ENCODE measurements at regions not wholly inside any gene's neighbourhood (a gene's known extent, or its start where the extent isn't known, plus 50 kb on each side); places are given as distances from the start of the nearest gene placed in this dataset.

- TF ChIP-seq CTCF (conservative IDR thresholded peaks at IDR 0.05 in 1 of 2, IDR thresholded peaks at IDR 0.05 in 1 of 2; ENCODE audit: extremely low read depth in 1 of 2, insufficient read depth in 1 of 2, low read depth in 1 of 2, low read length in 2 of 2) = no peak
- no peak for TF ChIP-seq EZH2 (IDR thresholded peaks at IDR 0.05; ENCODE audit: borderline replicate concordance, low read length)
Observed at GRCh38 chr12:90836689-90837088, 118.3 kb downstream of the CCER1 start.
